ENCODE measurements at regions not wholly inside any gene's neighbourhood (a gene's known extent, or its start where the extent isn't known, plus 50 kb on each side); places are given as distances from the start of the nearest gene placed in this dataset.

- TF ChIP-seq, protein P1, sequence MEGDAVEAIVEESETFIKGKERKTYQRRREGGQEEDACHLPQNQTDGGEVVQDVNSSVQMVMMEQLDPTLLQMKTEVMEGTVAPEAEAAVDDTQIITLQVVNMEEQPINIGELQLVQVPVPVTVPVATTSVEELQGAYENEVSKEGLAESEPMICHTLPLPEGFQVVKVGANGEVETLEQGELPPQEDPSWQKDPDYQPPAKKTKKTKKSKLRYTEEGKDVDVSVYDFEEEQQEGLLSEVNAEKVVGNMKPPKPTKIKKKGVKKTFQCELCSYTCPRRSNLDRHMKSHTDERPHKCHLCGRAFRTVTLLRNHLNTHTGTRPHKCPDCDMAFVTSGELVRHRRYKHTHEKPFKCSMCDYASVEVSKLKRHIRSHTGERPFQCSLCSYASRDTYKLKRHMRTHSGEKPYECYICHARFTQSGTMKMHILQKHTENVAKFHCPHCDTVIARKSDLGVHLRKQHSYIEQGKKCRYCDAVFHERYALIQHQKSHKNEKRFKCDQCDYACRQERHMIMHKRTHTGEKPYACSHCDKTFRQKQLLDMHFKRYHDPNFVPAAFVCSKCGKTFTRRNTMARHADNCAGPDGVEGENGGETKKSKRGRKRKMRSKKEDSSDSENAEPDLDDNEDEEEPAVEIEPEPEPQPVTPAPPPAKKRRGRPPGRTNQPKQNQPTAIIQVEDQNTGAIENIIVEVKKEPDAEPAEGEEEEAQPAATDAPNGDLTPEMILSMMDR (IDR thresholded peaks at IDR 0.05 in 2 of 3, conservative IDR thresholded peaks at IDR 0.05 in 1 of 3; ENCODE audit: borderline replicate concordance in 1 of 3, insufficient read depth in 1 of 3, low read depth in 2 of 3, low read length in 2 of 3) = no peak
- TF ChIP-seq SIN3A (IDR thresholded peaks at IDR 0.05; ENCODE audit: low read depth) (no peak), POLR2A (IDR thresholded peaks at IDR 0.05; ENCODE audit: borderline replicate concordance, extremely low read depth, insufficient read depth, insufficient read length) (no peak), YY1 (IDR thresholded peaks at IDR 0.05; ENCODE audit: extremely low read depth, insufficient replicate concordance, low read depth, low read length) (no peak), EZH2 (IDR thresholded peaks at IDR 0.05) (no peak), EZH2phosphoT487 (IDR thresholded peaks at IDR 0.05; ENCODE audit: borderline replicate concordance) (no peak), CEBPB (IDR thresholded peaks at IDR 0.05; ENCODE audit: low read depth) (peak; percentile 22; the same call in 1 of the 2 replicates), POLR2AphosphoS5 (IDR thresholded peaks at IDR 0.05; ENCODE audit: low read depth, low read length) (no peak), ELF1 (IDR thresholded peaks at IDR 0.05; ENCODE audit: borderline replicate concordance, low read depth) (no peak), RAD21 (IDR thresholded peaks at IDR 0.05; ENCODE audit: low read depth) (no peak)
- TF ChIP-seq, protein P2, sequence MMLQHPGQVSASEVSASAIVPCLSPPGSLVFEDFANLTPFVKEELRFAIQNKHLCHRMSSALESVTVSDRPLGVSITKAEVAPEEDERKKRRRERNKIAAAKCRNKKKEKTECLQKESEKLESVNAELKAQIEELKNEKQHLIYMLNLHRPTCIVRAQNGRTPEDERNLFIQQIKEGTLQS (IDR thresholded peaks at IDR 0.05) = no peak
- TF ChIP-seq, protein P3, sequence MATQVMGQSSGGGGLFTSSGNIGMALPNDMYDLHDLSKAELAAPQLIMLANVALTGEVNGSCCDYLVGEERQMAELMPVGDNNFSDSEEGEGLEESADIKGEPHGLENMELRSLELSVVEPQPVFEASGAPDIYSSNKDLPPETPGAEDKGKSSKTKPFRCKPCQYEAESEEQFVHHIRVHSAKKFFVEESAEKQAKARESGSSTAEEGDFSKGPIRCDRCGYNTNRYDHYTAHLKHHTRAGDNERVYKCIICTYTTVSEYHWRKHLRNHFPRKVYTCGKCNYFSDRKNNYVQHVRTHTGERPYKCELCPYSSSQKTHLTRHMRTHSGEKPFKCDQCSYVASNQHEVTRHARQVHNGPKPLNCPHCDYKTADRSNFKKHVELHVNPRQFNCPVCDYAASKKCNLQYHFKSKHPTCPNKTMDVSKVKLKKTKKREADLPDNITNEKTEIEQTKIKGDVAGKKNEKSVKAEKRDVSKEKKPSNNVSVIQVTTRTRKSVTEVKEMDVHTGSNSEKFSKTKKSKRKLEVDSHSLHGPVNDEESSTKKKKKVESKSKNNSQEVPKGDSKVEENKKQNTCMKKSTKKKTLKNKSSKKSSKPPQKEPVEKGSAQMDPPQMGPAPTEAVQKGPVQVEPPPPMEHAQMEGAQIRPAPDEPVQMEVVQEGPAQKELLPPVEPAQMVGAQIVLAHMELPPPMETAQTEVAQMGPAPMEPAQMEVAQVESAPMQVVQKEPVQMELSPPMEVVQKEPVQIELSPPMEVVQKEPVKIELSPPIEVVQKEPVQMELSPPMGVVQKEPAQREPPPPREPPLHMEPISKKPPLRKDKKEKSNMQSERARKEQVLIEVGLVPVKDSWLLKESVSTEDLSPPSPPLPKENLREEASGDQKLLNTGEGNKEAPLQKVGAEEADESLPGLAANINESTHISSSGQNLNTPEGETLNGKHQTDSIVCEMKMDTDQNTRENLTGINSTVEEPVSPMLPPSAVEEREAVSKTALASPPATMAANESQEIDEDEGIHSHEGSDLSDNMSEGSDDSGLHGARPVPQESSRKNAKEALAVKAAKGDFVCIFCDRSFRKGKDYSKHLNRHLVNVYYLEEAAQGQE (IDR thresholded peaks at IDR 0.05; ENCODE audit: low read depth) = no peak
Observed at GRCh38 chr2:234204480-234204879, 154.0 kb downstream of the SPP2 start.

Data from HCT116 (cell line).